D721Med (cell line): ENCODE measurements at regions not wholly inside any gene's neighbourhood (a gene's known extent, or its start where the extent isn't known, plus 50 kb on each side); places are given as distances from the start of the nearest gene placed in this dataset.

Experiments
- DNase-seq: peaks from one replicate; pipeline ENCODE4 v3.0.0; 2011; ENCODE audit warnings: low spot score; ENCODE audit not compliant: insufficient read length
- FAIRE-seq: peaks from 2 replicates; lab custom pipeline; 2011; peaks lifted over from hg19 to GRCh38; lab: Jason Lieb, UNC
- TF ChIP-seq, protein P1 (sequence below): IDR thresholded peaks from 2 replicates; pipeline ENCODE4 v1.5.1; 2012; ENCODE audit warnings: mild to moderate bottlenecking, control low read depth; ENCODE audit not compliant: insufficient read depth; ENCODE audit errors: missing control alignments

DNA sequence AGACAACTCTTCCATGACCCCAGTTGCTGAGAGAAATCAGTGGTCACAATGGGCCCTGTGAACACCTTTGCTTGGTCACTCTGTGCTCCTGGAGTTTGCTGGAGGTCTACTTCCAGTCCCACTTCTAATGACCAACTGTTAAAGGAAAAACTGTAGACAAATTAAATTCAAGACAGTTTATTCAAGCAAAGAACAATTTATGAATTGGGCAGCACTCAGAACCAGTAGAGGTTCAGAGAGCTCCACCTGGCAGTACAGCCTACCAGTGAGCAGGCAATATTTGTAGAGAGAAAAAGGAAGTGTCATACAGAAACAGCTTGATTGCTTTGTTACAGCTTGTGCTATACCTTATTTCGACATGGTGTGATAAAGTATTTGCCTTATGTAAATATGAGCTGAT is 116.5 kb downstream of the HS3ST3B1 start:
- FAIRE-seq (no peak), DNase-seq (no peak)
- TF ChIP-seq, protein P1, sequence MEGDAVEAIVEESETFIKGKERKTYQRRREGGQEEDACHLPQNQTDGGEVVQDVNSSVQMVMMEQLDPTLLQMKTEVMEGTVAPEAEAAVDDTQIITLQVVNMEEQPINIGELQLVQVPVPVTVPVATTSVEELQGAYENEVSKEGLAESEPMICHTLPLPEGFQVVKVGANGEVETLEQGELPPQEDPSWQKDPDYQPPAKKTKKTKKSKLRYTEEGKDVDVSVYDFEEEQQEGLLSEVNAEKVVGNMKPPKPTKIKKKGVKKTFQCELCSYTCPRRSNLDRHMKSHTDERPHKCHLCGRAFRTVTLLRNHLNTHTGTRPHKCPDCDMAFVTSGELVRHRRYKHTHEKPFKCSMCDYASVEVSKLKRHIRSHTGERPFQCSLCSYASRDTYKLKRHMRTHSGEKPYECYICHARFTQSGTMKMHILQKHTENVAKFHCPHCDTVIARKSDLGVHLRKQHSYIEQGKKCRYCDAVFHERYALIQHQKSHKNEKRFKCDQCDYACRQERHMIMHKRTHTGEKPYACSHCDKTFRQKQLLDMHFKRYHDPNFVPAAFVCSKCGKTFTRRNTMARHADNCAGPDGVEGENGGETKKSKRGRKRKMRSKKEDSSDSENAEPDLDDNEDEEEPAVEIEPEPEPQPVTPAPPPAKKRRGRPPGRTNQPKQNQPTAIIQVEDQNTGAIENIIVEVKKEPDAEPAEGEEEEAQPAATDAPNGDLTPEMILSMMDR: no peak

DNA sequence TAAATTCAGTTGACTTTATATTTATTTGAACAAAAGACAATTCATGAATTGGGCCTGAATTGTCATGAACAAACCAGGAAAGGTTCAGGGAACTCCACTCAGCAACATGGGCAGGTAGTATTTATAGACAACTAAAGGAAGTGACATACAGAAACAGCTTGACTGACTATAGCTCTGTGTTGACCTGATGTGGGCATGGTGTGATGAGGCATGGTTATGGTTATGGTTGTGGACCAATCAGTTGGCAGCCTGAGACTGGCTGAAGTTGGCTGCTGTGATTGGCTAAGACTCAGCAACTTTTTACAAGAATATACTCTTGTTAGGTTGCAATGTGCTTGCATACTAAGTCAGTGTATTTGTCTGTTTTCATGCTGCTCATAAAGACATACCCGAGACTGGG is 108.4 kb downstream of the HS3ST3B1 start:
- FAIRE-seq (no peak), DNase-seq (no peak)
- TF ChIP-seq, protein P1: no peak

DNA sequence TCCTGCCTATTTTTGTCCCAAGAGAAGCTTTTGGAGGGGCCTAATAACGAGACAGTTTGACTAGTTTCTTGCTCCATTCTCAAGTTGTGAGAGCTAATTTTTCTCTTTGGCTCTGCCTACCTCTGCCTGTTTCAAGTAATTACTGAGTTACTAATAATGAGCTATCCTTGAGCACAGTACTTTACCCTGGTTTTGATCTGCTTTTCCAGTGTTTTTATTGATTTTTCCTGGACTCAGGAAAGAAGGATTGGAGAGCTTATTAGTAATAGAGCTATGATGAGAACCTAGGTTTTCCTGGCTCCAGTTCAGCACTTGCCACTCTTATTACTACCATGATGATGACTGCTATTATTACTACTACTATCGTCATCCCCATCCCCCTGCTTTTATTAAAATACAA is 106.7 kb downstream of the HS3ST3B1 start:
- TF ChIP-seq, protein P1: no peak
- DNase-seq (no peak), FAIRE-seq (no peak)

DNA sequence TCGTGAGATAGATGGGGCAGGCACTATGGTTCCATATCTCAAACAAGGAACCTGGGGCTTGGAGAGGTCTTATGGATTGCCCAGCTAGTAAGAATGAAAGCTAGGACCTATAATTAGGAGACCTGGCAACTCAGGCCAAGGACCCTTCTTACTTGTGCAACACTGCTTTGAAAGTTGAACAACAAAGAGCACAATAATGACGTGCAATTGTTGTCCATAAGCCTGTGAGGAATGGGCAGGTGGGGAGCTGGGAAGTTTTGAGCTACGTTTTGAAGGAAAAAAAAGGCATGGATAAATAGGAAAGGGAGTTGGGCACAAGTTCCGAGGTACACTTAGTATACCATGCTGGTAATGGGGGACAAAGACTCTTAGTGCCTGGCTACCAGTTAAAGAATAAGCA is 104.3 kb downstream of the HS3ST3B1 start:
- DNase-seq (no peak), FAIRE-seq (no peak)
- TF ChIP-seq, protein P1: no peak
